OCI-LY1 (cell line): ENCODE measurements at regions not wholly inside any gene's neighbourhood (a gene's known extent, or its start where the extent isn't known, plus 50 kb on each side); places are given as distances from the start of the nearest gene placed in this dataset.

Source experiments
- H2AFZ ChIP-seq: fragments of 200-600 bp; sonication (generic), shearing (Covaris generic); 2 replicates; pipeline ENCODE4 v1.6.0; 2014; ENCODE audit warnings: antibody characterized with exemption, mild to moderate bottlenecking, low read length
- H3F3A ChIP-seq: fragments of 200-600 bp; sonication (generic), shearing (Covaris generic); 2 replicates; pipeline ENCODE4 v1.6.0; 2014; ENCODE audit warnings: mild to moderate bottlenecking, antibody characterized with exemption, low read length, moderate library complexity; ENCODE audit not compliant: insufficient read depth
- H3K27ac ChIP-seq: fragments of 200-600 bp; sonication (generic); 2 replicates; pipeline ENCODE4 v1.5.1; 2014; ENCODE audit warnings: low read length, mixed run types, mild to moderate bottlenecking, low read depth; ENCODE audit not compliant: poor library complexity, severe bottlenecking
- H3K27me3 ChIP-seq: fragments of 200-600 bp; sonication (generic); 2 replicates; pipeline ENCODE4 v1.6.0; 2014; ENCODE audit warnings: antibody characterized with exemption, mild to moderate bottlenecking, low read length, moderate library complexity; ENCODE audit not compliant: insufficient read depth
- H3K36me3 ChIP-seq: fragments of 200-600 bp; sonication (generic); 2 replicates; pipeline ENCODE4 v1.6.1; 2014; ENCODE audit warnings: mild to moderate bottlenecking, antibody characterized with exemption, low read length, moderate library complexity, mixed read lengths; ENCODE audit not compliant: insufficient read depth
- H3K4me1 ChIP-seq: fragments of 200-600 bp; sonication (generic); 2 replicates; pipeline ENCODE4 v1.5.1; 2014; ENCODE audit warnings: mild to moderate bottlenecking, low read length, moderate library complexity; ENCODE audit not compliant: insufficient read depth, severe bottlenecking
- H3K4me2 ChIP-seq: fragments of 200-600 bp; sonication (generic), shearing (Covaris generic); 2 replicates; pipeline ENCODE4 v1.6.1; 2014; ENCODE audit warnings: low read length
- H3K4me3 ChIP-seq: fragments of 200-600 bp; sonication (generic); 2 replicates; pipeline ENCODE4 v1.5.1; 2014; ENCODE audit warnings: low read length, low read depth, mild to moderate bottlenecking, mixed read lengths; ENCODE audit not compliant: poor library complexity, severe bottlenecking
- H3K79me2 ChIP-seq: fragments of 200-600 bp; shearing (Covaris generic); 2 replicates; pipeline ENCODE4 v1.6.1; 2016; ENCODE audit warnings: mixed run types, low read length, mixed read lengths; ENCODE audit not compliant: insufficient read depth
- H3K9ac ChIP-seq: fragments of 200-600 bp; sonication (generic), shearing (Covaris generic); 2 replicates; pipeline ENCODE4 v1.6.1; 2014; ENCODE audit warnings: mild to moderate bottlenecking, low read length, mixed read lengths
- H3K9me2 ChIP-seq: fragments of 200-600 bp; sonication (generic), shearing (Covaris generic); 2 replicates; pipeline ENCODE4 v1.6.1; 2014; ENCODE audit warnings: low read depth, mild to moderate bottlenecking, low read length, mixed read lengths
- H3K9me3 ChIP-seq: fragments of 200-600 bp; shearing (Covaris generic); 2 replicates; pipeline ENCODE4 v1.6.1; 2014; ENCODE audit warnings: low read length, mixed read lengths
- H4K20me1 ChIP-seq: fragments of 200-600 bp; sonication (generic), shearing (Covaris generic); 2 replicates; pipeline ENCODE4 v1.6.0; 2016; ENCODE audit warnings: mild to moderate bottlenecking, low read length; ENCODE audit not compliant: insufficient read depth
- EZH2 ChIP-seq: fragments of 200-600 bp; sonication (generic), shearing (Covaris generic); IDR thresholded peaks from 2 replicates; pipeline ENCODE4 v1.8.0; 2017; ENCODE audit warnings: borderline replicate concordance, mixed run types, mild to moderate bottlenecking, antibody characterized with exemption, low read length, moderate library complexity, mixed read lengths
- TF ChIP-seq, protein P1 (sequence below): fragments of 200-600 bp; sonication (generic), shearing (Covaris generic); IDR thresholded peaks from 2 replicates; pipeline ENCODE4 v1.5.1; 2017; ENCODE audit warnings: mild to moderate bottlenecking, antibody characterized with exemption, low read length, moderate library complexity, mixed read lengths

DNA sequence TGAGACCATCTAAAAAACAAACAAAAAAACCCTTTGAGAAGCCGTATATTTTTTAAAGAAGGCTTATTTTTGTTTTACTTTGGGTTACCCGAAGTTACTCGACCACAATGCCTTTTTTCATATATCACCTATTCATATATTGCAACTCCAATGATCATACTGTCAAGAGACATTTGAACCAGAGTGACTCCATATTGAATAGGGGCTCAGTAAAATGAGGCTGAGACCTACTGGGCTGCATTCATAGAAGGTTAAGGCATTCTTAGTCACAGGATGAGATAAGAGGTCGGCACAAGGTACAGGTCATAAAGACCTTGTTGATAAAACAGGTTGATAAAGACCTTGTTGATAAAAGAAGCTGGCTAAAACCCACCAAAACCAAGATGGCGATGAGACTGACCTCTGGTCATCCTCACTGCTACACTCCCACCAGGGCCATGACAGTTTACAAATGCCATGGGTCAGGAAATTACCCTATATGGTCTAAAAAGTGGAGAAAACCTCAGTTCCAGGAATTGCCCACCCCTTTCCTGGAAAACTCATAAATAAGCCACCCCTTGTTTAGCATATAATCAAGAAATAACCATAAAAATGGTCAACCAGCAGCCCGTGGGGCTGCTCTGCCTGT lies 50.0 kb upstream of the PKP2 start:
- H3K9ac ChIP-seq = no peak overlapping the region
- no peaks in the 10 kb centered on the region for H3F3A ChIP-seq
- no peaks in the 10 kb centered on the region for H3K36me3 ChIP-seq
- H3K79me2 ChIP-seq = no peaks in the 10 kb centered on the region
- no peaks in the 10 kb centered on the region for H4K20me1 ChIP-seq
- no peak for TF ChIP-seq EZH2
- TF ChIP-seq, protein P1, sequence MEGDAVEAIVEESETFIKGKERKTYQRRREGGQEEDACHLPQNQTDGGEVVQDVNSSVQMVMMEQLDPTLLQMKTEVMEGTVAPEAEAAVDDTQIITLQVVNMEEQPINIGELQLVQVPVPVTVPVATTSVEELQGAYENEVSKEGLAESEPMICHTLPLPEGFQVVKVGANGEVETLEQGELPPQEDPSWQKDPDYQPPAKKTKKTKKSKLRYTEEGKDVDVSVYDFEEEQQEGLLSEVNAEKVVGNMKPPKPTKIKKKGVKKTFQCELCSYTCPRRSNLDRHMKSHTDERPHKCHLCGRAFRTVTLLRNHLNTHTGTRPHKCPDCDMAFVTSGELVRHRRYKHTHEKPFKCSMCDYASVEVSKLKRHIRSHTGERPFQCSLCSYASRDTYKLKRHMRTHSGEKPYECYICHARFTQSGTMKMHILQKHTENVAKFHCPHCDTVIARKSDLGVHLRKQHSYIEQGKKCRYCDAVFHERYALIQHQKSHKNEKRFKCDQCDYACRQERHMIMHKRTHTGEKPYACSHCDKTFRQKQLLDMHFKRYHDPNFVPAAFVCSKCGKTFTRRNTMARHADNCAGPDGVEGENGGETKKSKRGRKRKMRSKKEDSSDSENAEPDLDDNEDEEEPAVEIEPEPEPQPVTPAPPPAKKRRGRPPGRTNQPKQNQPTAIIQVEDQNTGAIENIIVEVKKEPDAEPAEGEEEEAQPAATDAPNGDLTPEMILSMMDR = no peak
- H3K4me1 ChIP-seq = no peaks in the 10 kb centered on the region
- no peak overlapping the region for H2AFZ ChIP-seq
- H3K9me2 ChIP-seq = no peaks in the 10 kb centered on the region
- no peak overlapping the region for H3K27ac ChIP-seq
- H3K4me3 ChIP-seq = no peak overlapping the region
- no peaks in the 10 kb centered on the region for H3K9me3 ChIP-seq
- no peaks in the 10 kb centered on the region for H3K27me3 ChIP-seq
- H3K4me2 ChIP-seq = no peak overlapping the region
